ENCODE measurements at regions not wholly inside any gene's neighbourhood (a gene's known extent, or its start where the extent isn't known, plus 50 kb on each side); places are given as distances from the start of the nearest gene placed in this dataset.

- TF ChIP-seq CTCF (IDR thresholded peaks at IDR 0.05): no peak
Measured at GRCh38 chr2:83006961-83007360, 1452.1 kb downstream of the SUCLG1 start.

GRCh38 chr2:83003555-83003954 is 1455.5 kb downstream of the SUCLG1 start:
- TF ChIP-seq CTCF (IDR thresholded peaks at IDR 0.05): no peak

GRCh38 chr2:83002706-83003105 is 1456.4 kb downstream of the SUCLG1 start:
- no peak for TF ChIP-seq CTCF (IDR thresholded peaks at IDR 0.05)

- no peak for TF ChIP-seq CTCF (IDR thresholded peaks at IDR 0.05)
Measured at GRCh38 chr2:82998781-82999180, 1460.3 kb downstream of the SUCLG1 start.

GRCh38 chr2:82996217-82996616 is 1462.9 kb downstream of the SUCLG1 start:
- no peak for TF ChIP-seq CTCF (IDR thresholded peaks at IDR 0.05)

- TF ChIP-seq CTCF (IDR thresholded peaks at IDR 0.05): no peak
Measured at GRCh38 chr2:82994151-82994550, 1464.9 kb downstream of the SUCLG1 start.

- TF ChIP-seq CTCF (IDR thresholded peaks at IDR 0.05): no peak
Measured at GRCh38 chr2:82993609-82994008, 1465.5 kb downstream of the SUCLG1 start.

GRCh38 chr2:82992968-82993367 is 1466.1 kb downstream of the SUCLG1 start:
- no peak for TF ChIP-seq CTCF (IDR thresholded peaks at IDR 0.05)
